Smooth muscle cell (in vitro differentiated cells): ENCODE measurements at regions not wholly inside any gene's neighbourhood (a gene's known extent, or its start where the extent isn't known, plus 50 kb on each side); places are given as distances from the start of the nearest gene placed in this dataset.

ENCODE experiments used
- DNase-seq: peaks from one replicate; lab custom pipeline; 2025; ENCODE audit not compliant: unreplicated experiment; lab: John Stamatoyannopoulos, UW
- H2AFZ ChIP-seq: fragments of 200-600 bp; sonication (generic); 2 replicates; pipeline ENCODE4 v1.6.0; 2016; ENCODE audit warnings: antibody characterized with exemption, low read depth, mild to moderate bottlenecking
- H3F3A ChIP-seq: fragments of 200-600 bp; sonication (generic); 2 replicates; pipeline ENCODE4 v1.6.0; 2017; ENCODE audit warnings: antibody characterized with exemption, low read depth
- H3K27ac ChIP-seq: fragments of 200-600 bp; sonication (generic); 2 replicates; pipeline ENCODE4 v1.5.1; 2016; ENCODE audit warnings: low read depth, mild to moderate bottlenecking
- H3K27me3 ChIP-seq: fragments of 200-600 bp; sonication (generic); 2 replicates; pipeline ENCODE4 v1.6.1; 2016; ENCODE audit warnings: low read depth, mild to moderate bottlenecking
- H3K36me3 ChIP-seq: fragments of 200-600 bp; sonication (generic); 2 replicates; pipeline ENCODE4 v1.5.1; 2016; ENCODE audit warnings: low read depth
- H3K4me1 ChIP-seq: fragments of 200-600 bp; sonication (generic); 2 replicates; pipeline ENCODE4 v1.5.1; 2016; ENCODE audit warnings: low read depth
- H3K4me2 ChIP-seq: fragments of 200-600 bp; sonication (generic); 2 replicates; pipeline ENCODE4 v1.6.0; 2016; ENCODE audit warnings: mild to moderate bottlenecking
- H3K4me3 ChIP-seq: fragments of 200-600 bp; sonication (generic); 2 replicates; pipeline ENCODE4 v1.5.1; 2016; ENCODE audit warnings: mild to moderate bottlenecking
- H3K79me2 ChIP-seq: fragments of 200-600 bp; sonication (generic); 2 replicates; pipeline ENCODE4 v1.6.0; 2016; ENCODE audit warnings: low read depth, mild to moderate bottlenecking
- H3K9ac ChIP-seq: fragments of 200-600 bp; sonication (generic); 2 replicates; pipeline ENCODE4 v1.6.0; 2016; ENCODE audit warnings: low read depth
- H3K9me3 ChIP-seq: fragments of 200-600 bp; sonication (generic); replicated peaks from 2 replicates; pipeline ENCODE4 v1.5.1; 2016; ENCODE audit warnings: low read depth
- H4K20me1 ChIP-seq: fragments of 200-600 bp; sonication (generic); 2 replicates; pipeline ENCODE4 v1.6.0; 2016; ENCODE audit warnings: low read depth
- WGBS: methylation state at CpG from one replicate; pipeline ENCODE4 v1.1.7; 2016; ENCODE audit warnings: low lambda C conversion rate; 5-methylcytosine and 5-hydroxymethylcytosine counted together
- TF ChIP-seq, protein P1 (sequence below): fragments of 200-600 bp; sonication (generic); IDR thresholded peaks from 2 replicates; pipeline ENCODE4 v1.5.1; 2017; ENCODE audit warnings: borderline replicate concordance, mild to moderate bottlenecking, antibody characterized with exemption; ENCODE audit not compliant: insufficient read depth, poor library complexity, severe bottlenecking

DNA sequence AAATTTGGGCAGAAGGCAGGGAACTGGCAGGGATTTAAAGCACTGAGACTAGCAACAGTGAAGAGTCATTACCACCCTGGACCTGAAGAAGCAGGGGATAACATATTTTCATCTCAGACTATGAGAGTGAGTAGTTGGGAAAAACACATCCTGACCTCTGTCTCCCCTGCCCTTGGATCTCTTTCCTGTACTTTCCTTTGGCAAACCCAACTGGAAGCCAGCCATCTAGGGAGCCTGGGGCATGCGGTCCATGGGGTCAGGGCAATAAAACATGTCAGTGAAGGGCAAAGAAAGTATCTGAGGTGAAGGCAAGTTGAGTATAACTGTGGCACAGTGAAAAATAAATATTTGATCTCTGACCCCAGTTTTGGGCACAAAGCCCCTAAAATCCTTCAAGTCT is 698.2 kb downstream of the DOK5 start:
- H3K4me1 ChIP-seq, result no peaks in the 10 kb centered on the region
- TF ChIP-seq, protein P1, sequence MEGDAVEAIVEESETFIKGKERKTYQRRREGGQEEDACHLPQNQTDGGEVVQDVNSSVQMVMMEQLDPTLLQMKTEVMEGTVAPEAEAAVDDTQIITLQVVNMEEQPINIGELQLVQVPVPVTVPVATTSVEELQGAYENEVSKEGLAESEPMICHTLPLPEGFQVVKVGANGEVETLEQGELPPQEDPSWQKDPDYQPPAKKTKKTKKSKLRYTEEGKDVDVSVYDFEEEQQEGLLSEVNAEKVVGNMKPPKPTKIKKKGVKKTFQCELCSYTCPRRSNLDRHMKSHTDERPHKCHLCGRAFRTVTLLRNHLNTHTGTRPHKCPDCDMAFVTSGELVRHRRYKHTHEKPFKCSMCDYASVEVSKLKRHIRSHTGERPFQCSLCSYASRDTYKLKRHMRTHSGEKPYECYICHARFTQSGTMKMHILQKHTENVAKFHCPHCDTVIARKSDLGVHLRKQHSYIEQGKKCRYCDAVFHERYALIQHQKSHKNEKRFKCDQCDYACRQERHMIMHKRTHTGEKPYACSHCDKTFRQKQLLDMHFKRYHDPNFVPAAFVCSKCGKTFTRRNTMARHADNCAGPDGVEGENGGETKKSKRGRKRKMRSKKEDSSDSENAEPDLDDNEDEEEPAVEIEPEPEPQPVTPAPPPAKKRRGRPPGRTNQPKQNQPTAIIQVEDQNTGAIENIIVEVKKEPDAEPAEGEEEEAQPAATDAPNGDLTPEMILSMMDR, result no peak
- H3F3A ChIP-seq, result no peaks in the 10 kb centered on the region
- H3K36me3 ChIP-seq, result no peaks in the 10 kb centered on the region
- H3K27me3 ChIP-seq, result no peaks in the 10 kb centered on the region
- H3K4me2 ChIP-seq, result no peak overlapping the region
- H4K20me1 ChIP-seq, result no peaks in the 10 kb centered on the region
- H2AFZ ChIP-seq, result no peak overlapping the region
- H3K4me3 ChIP-seq, result no peak overlapping the region
- no peak for DNase-seq
- H3K9me3 ChIP-seq, result no peaks in the 10 kb centered on the region
- H3K9ac ChIP-seq, result no peak overlapping the region
- H3K79me2 ChIP-seq, result no peaks in the 10 kb centered on the region
- 92% methylated on average over 1 of the region's 1 CpG for WGBS
- no peak overlapping the region for H3K27ac ChIP-seq

DNA sequence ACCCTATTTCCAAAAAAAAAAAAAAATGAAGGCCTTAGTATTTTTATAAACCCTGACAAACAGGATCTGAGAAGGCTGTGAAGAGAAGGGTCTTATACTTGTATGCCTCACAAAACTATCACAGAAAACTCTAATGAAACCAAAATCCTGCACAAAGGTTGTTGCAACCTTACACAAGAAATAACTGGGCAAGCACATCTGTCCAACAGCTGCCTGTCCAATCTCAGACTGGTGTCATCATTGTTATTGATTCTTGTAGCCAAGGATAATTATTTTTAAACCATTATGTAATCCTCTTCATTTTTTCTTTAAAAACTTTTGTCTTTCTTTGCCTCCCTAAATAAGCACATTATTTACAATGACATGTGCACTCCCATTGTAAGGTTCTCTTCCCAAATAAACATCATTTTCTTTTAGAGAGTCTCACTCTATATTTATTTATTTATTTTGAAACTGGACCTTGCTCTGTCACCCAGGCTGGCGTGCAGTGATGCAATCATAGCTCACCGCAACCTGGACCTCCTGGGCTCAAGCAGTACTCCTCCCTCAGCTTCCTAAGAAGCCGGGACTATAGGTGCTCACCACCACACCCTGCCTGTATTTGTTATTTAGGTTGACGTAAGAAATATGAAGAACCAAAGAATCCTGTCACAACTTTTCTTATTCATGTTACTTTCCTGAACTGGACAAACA is 697.1 kb downstream of the DOK5 start:
- Histone ChIP-seq H3K9me3 (no peaks in the 10 kb centered on the region), H3K4me1 (no peaks in the 10 kb centered on the region), H3K27ac (no peak overlapping the region), H2AFZ (no peak overlapping the region), H3K36me3 (no peaks in the 10 kb centered on the region), H3K27me3 (no peaks in the 10 kb centered on the region), H3K79me2 (no peaks in the 10 kb centered on the region), H3F3A (no peaks in the 10 kb centered on the region), H3K9ac (no peak overlapping the region), H4K20me1 (no peaks in the 10 kb centered on the region), H3K4me3 (no peak overlapping the region), H3K4me2 (no peak overlapping the region)
- TF ChIP-seq, protein P1, result no peak
- no peak for DNase-seq
- WGBS, result 90% methylated on average over 4 of the region's 4 CpGs

DNA sequence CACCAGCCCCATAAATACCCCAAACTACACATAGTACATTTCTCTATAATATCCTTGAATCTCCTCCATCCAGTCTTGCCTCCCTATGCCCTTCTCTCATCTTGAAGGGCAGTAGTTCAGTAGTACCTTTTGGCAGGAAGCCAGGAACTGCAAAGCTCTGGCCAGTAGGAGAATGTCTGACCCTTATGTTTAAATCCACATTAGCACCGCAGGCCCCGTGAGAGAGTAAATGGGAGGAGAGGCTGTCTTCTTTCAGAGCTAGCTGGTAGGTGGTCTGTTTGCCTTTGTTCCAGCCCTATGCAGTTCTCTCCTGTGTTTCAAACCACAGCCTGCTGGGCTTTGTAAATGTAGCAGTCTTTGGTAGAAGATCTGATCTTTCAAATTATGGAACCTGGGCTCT is 690.7 kb downstream of the DOK5 start:
- H3K36me3 ChIP-seq, result no peaks in the 10 kb centered on the region
- TF ChIP-seq, protein P1, result no peak
- no peak for DNase-seq
- H3F3A ChIP-seq, result no peaks in the 10 kb centered on the region
- H3K27ac ChIP-seq, result no peak overlapping the region
- no peaks in the 10 kb centered on the region for H3K27me3 ChIP-seq
- no peaks in the 10 kb centered on the region for H3K79me2 ChIP-seq
- no peaks in the 10 kb centered on the region for H4K20me1 ChIP-seq
- H2AFZ ChIP-seq, result no peak overlapping the region
- WGBS, result 23% methylated on average over 2 of the region's 2 CpGs
- H3K9ac ChIP-seq, result no peak overlapping the region
- peaks cover 15% of the 10 kb centered on the region for H3K4me1 ChIP-seq
- H3K9me3 ChIP-seq, result no peaks in the 10 kb centered on the region
- H3K4me3 ChIP-seq, result no peak overlapping the region
- no peak overlapping the region for H3K4me2 ChIP-seq

DNA sequence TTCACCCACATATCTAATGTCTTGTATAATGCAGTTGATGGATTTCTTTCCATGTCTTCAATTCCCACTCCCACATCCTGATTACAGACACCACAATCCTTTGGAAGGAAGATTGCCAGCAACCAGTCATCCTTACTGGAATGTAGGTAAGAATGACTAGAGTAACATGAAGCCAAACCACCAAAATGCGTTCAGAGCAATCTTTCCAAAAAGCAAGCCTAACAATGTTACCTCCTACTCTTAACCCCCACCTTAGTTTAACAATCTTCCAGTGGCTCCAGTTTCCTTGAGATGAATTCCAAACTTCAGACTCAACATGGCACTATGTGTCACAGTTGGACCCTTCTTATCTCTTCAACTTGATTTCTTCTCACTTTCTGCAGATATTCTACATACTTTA is 685.6 kb downstream of the DOK5 start:
- WGBS, result 70% methylated on average over 1 of the region's 1 CpG

More for the DNA sequence above, 685.6 kb downstream of the DOK5 start:
- Histone ChIP-seq H3K9ac (no peak overlapping the region), H3K4me1 (peaks cover 4% of the 10 kb centered on the region), H3K27me3 (no peaks in the 10 kb centered on the region), H3K27ac (peak overlapping the region; percentile 65), H3F3A (no peaks in the 10 kb centered on the region), H4K20me1 (no peaks in the 10 kb centered on the region), H3K9me3 (no peaks in the 10 kb centered on the region), H3K4me3 (no peak overlapping the region), H2AFZ (no peak overlapping the region), H3K79me2 (no peaks in the 10 kb centered on the region), H3K4me2 (no peak overlapping the region), H3K36me3 (no peaks in the 10 kb centered on the region)
- no peak for DNase-seq
- TF ChIP-seq, protein P1, result no peak
